Thyroid gland (tissue), 4 donors: ENCODE measurements at regions not wholly inside any gene's neighbourhood (a gene's known extent, or its start where the extent isn't known, plus 50 kb on each side); places are given as distances from the start of the nearest gene placed in this dataset.

Source experiments
- DNase-seq, 2 donors: peaks; one replicate each; pipeline ENCODE4 v3.0.0-alpha.2; 2019
- H3K27ac ChIP-seq, 3 donors: fragments of 200-600 bp; sonication (generic); 1 replicate in 2 of 3; 2 replicates in 1 of 3; pipeline ENCODE4 v1.5.1; 2016 to 2019; ENCODE audit warnings: mild to moderate bottlenecking in 1 of 3, moderate library complexity in 1 of 3
- H3K27me3 ChIP-seq: fragments of 200-600 bp; sonication (generic); one replicate; pipeline ENCODE4 v1.5.1; 2019
- H3K36me3 ChIP-seq, 2 donors: fragments of 200-600 bp; sonication (generic); one replicate each; pipeline ENCODE4 v1.5.1; 2016 to 2019
- H3K4me1 ChIP-seq, 2 donors: fragments of 200-600 bp; sonication (generic); one replicate each; pipeline ENCODE4 v1.5.1; 2017 to 2019
- H3K4me3 ChIP-seq, 3 donors: fragments of 200-600 bp; sonication (generic); replicated peaks in 1 of 3; 1 replicate in 2 of 3; 2 replicates in 1 of 3; pipeline ENCODE4 v1.5.1; 2016; ENCODE audit warnings: mild to moderate bottlenecking in 1 of 3
- H3K9me3 ChIP-seq: fragments of 200-600 bp; sonication (generic); one replicate; pipeline ENCODE4 v1.5.1; 2017
- CTCF ChIP-seq, 6 experiments: fragments of 200-600 bp in 3 of 6; fragments of 450-650 bp in 3 of 6; sonication (generic) in 3 of 6; IDR thresholded peaks; one replicate each; pipeline ENCODE4 v1.5.1; 2016 to 2019; ENCODE audit warnings: antibody characterized with exemption in 6 of 6, mild to moderate bottlenecking in 2 of 6, inconsistent platforms in 1 of 6, moderate library complexity in 1 of 6
- POLR2A ChIP-seq, 2 donors: fragments of 450-650 bp; IDR thresholded peaks; one replicate each; pipeline ENCODE4 v1.6.1; 2017; ENCODE audit warnings: antibody characterized with exemption in 2 of 2, mild to moderate bottlenecking in 2 of 2, moderate library complexity in 1 of 2
- WGBS, 2 donors: methylation state at CpG; one replicate each; pipeline ENCODE4 v1.1.5; 2017; 5-methylcytosine and 5-hydroxymethylcytosine counted together
- intact Hi-C: fragments of 100-400 bp; cut with DNase I; formaldehyde crosslinking; loops from one replicate; pipeline ENCODE4 v1.15.1; 2023

- no peaks in the 10 kb centered on the region for H3K36me3 ChIP-seq
- H3K27ac ChIP-seq, result no peak overlapping the region
- H3K4me1 ChIP-seq, result no peaks in the 10 kb centered on the region
- TF ChIP-seq POLR2A (IDR thresholded peaks at IDR 0.05) (no peak), CTCF (IDR thresholded peaks at IDR 0.05) (no peak)
- WGBS, 2 donors, result 76 to 86% methylated on average over 2 of the region's 2 CpGs
- no peaks in the 10 kb centered on the region for H3K9me3 ChIP-seq
- DNase-seq, result no peak
- intact Hi-C loops, result no loop called here
- H3K4me3 ChIP-seq, result no peak overlapping the region
- no peaks in the 10 kb centered on the region for H3K27me3 ChIP-seq
These were observed 180.9 kb downstream of the ESM1 start for GRCh38 chr5:54804521-54804920.

GRCh38 chr5:54804086-54804485 is 181.3 kb downstream of the ESM1 start:
- Histone ChIP-seq H3K27me3 (no peaks in the 10 kb centered on the region), H3K27ac (no peak overlapping the region), H3K9me3 (no peaks in the 10 kb centered on the region), H3K36me3 (no peaks in the 10 kb centered on the region), H3K4me1 (no peaks in the 10 kb centered on the region), H3K4me3 (no peak overlapping the region)
- no peak for DNase-seq
- intact Hi-C loops, result no loop called here
- 73 to 89% methylated on average over 3 of the region's 3 CpGs for WGBS, 2 donors
- TF ChIP-seq POLR2A (IDR thresholded peaks at IDR 0.05) (no peak), CTCF (IDR thresholded peaks at IDR 0.05) (no peak)

- Histone ChIP-seq H3K27ac (no peak overlapping the region), H3K9me3 (no peaks in the 10 kb centered on the region), H3K27me3 (no peaks in the 10 kb centered on the region), H3K4me3 (no peak overlapping the region), H3K36me3 (no peaks in the 10 kb centered on the region), H3K4me1 (no peaks in the 10 kb centered on the region)
- WGBS, 2 donors, result 46 to 53% methylated on average over 3 of the region's 3 CpGs
- intact Hi-C loops, result no loop called here
- no peak for DNase-seq
- TF ChIP-seq POLR2A (IDR thresholded peaks at IDR 0.05) (no peak), CTCF (IDR thresholded peaks at IDR 0.05) (no peak)
These were observed 181.9 kb downstream of the ESM1 start for GRCh38 chr5:54803471-54804011.

- Histone ChIP-seq H3K4me1 (no peaks in the 10 kb centered on the region), H3K9me3 (no peaks in the 10 kb centered on the region), H3K4me3 (no peak overlapping the region), H3K36me3 (no peaks in the 10 kb centered on the region), H3K27me3 (no peaks in the 10 kb centered on the region), H3K27ac (no peak overlapping the region)
- TF ChIP-seq POLR2A (IDR thresholded peaks at IDR 0.05), result no peak
- TF ChIP-seq CTCF (IDR thresholded peaks at IDR 0.05), result no peak
- 79 to 89% methylated on average over 1 of the region's 1 CpG for WGBS, 2 donors
- intact Hi-C loops, result no loop called here
- DNase-seq, result no peak
These were observed 185.7 kb downstream of the ESM1 start for GRCh38 chr5:54799645-54800044.

GRCh38 chr5:54795777-54796176 is 189.6 kb downstream of the ESM1 start:
- no peak for DNase-seq
- Histone ChIP-seq H3K36me3 (no peaks in the 10 kb centered on the region), H3K4me3 (no peak overlapping the region), H3K9me3 (no peaks in the 10 kb centered on the region), H3K27me3 (no peaks in the 10 kb centered on the region), H3K4me1 (no peaks in the 10 kb centered on the region), H3K27ac (no peak overlapping the region)
- intact Hi-C loops, result no loop called here
- no peak for TF ChIP-seq CTCF (IDR thresholded peaks at IDR 0.05)
- TF ChIP-seq POLR2A (IDR thresholded peaks at IDR 0.05), result no peak
